Liver (tissue), 3 donors: ENCODE measurements at regions not wholly inside any gene's neighbourhood (a gene's known extent, or its start where the extent isn't known, plus 50 kb on each side); places are given as distances from the start of the nearest gene placed in this dataset.
"Not testable (repeated sequence)": the region's sequence is repeated elsewhere in the genome, so short reads cannot be mapped to it uniquely, and the experiment has no call there.

Experiments used
- CTCF ChIP-seq: fragments of 150-350 bp; IDR thresholded peaks from 2 replicates; pipeline ENCODE4 v1.5.1; 2017; ENCODE audit warnings: improper control_type of control experiment, low read depth, low read length; ENCODE audit not compliant: missing input control
- GABPA ChIP-seq, 2 donors: IDR thresholded peaks in 1 of 2; conservative IDR thresholded peaks in 1 of 2; 2 replicates each; pipeline ENCODE4 v1.6.1; 2016; ENCODE audit warnings: antibody characterized with exemption in 2 of 2, mild to moderate bottlenecking in 1 of 2, moderate library complexity in 1 of 2
- TF ChIP-seq, protein P1 (sequence below): IDR thresholded peaks from 2 replicates; pipeline ENCODE4 v1.6.1; 2016; ENCODE audit warnings: antibody characterized with exemption
- donor health status: healthy.
- donor health status: healthy.

- TF ChIP-seq CTCF; GABPA (IDR thresholded peaks at IDR 0.05 in 1 of 2, conservative IDR thresholded peaks at IDR 0.05 in 1 of 2): not testable (repeated sequence)
- TF ChIP-seq, protein P1, sequence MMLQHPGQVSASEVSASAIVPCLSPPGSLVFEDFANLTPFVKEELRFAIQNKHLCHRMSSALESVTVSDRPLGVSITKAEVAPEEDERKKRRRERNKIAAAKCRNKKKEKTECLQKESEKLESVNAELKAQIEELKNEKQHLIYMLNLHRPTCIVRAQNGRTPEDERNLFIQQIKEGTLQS: not testable (repeated sequence)
Observed at GRCh38 chr1:184195722-184196121, 144.2 kb downstream of the TSEN15 start.
